Endothelial cell of umbilical vein (primary cell): ENCODE measurements at regions not wholly inside any gene's neighbourhood (a gene's known extent, or its start where the extent isn't known, plus 50 kb on each side); places are given as distances from the start of the nearest gene placed in this dataset.

Experiments
- BruUV-seq: library from RNA; stranded (reverse); fragments of 400-500 nt; replicated peaks from 2 replicates; lab custom pipeline; 2021; lab: Mats Ljungman, UMichigan
- CTCF ChIA-PET: fragments of 300-600, 350-600 bp; sonication (Branson Sonifier 250); formaldehyde crosslinking; loops from one replicate; lab custom pipeline; 2021; ENCODE audit warnings: antibody characterized with exemption, inconsistent platforms; lab: Charles Lee
- POLR2A ChIA-PET: fragments of 300-600, 350-600 bp; sonication (Branson Sonifier 250); formaldehyde crosslinking; loops from one replicate; lab custom pipeline; 2021; ENCODE audit warnings: antibody characterized with exemption, inconsistent platforms; lab: Charles Lee
- DNase-seq: peaks from one replicate; pipeline ENCODE4 v3.0.0-alpha.2; 2011; ENCODE audit warnings: low read depth, low spot score
- FAIRE-seq: peaks from 2 replicates; lab custom pipeline; 2011; peaks lifted over from hg19 to GRCh38; lab: Jason Lieb, UNC
- H2AFZ ChIP-seq: 2 replicates; pipeline ENCODE4 v1.6.0; 2012; ENCODE audit warnings: low read depth, low read length, control low read depth, inconsistent platforms
- H3K27ac ChIP-seq: 2 replicates; pipeline ENCODE4 v1.5.1; 2011; ENCODE audit warnings: low read depth, mild to moderate bottlenecking, control low read depth, low read length, moderate library complexity; ENCODE audit not compliant: insufficient read depth
- H3K27me3 ChIP-seq, 2 experiments: 2 replicates each; pipeline versions ENCODE4 v1.6.0 to v1.6.1; 2011; ENCODE audit warnings: low read length in 2 of 2, mixed read lengths in 1 of 2; ENCODE audit not compliant: control insufficient read depth in 2 of 2, insufficient read depth in 2 of 2
- H3K36me3 ChIP-seq, 2 experiments: 2 replicates in 1 of 2; 3 replicates in 1 of 2; pipeline ENCODE4 v1.5.1; 2011; ENCODE audit warnings: low read length in 2 of 2, mild to moderate bottlenecking in 1 of 2, moderate library complexity in 1 of 2; ENCODE audit not compliant: control insufficient read depth in 2 of 2, insufficient read depth in 2 of 2; ENCODE audit errors: extremely low read depth in 1 of 2
- H3K4me1 ChIP-seq: 3 replicates; pipeline ENCODE4 v1.5.1; 2011; ENCODE audit warnings: mild to moderate bottlenecking, low read length; ENCODE audit not compliant: control insufficient read depth, insufficient read depth; ENCODE audit errors: extremely low read depth
- H3K4me2 ChIP-seq: 2 replicates; pipeline ENCODE4 v1.6.1; 2011; ENCODE audit warnings: low read length, control low read depth, mixed read lengths; ENCODE audit not compliant: insufficient read depth
- H3K4me3 ChIP-seq, 3 experiments: fragments of 200-600 bp in 1 of 3; sonication (generic), shearing (Covaris generic) in 1 of 3; replicated peaks in 1 of 3; 2 replicates each; pipeline ENCODE4 v1.5.1; 2011 to 2016; ENCODE audit warnings: control low read depth in 3 of 3, low read length in 3 of 3, mild to moderate bottlenecking in 2 of 3, inconsistent platforms in 1 of 3, low read depth in 1 of 3, moderate library complexity in 1 of 3; ENCODE audit not compliant: insufficient read depth in 1 of 3
- H3K79me2 ChIP-seq: 2 replicates; pipeline ENCODE4 v1.6.0; 2012; ENCODE audit warnings: low read length, inconsistent platforms; ENCODE audit not compliant: control insufficient read depth, insufficient read depth
- H3K9ac ChIP-seq: replicated peaks from 2 replicates; pipeline ENCODE3; 2011; ENCODE audit warnings: low read length, control low read depth; ENCODE audit not compliant: insufficient read depth; ENCODE audit errors: extremely low read depth
- H3K9me1 ChIP-seq: replicated peaks from 3 replicates; pipeline ENCODE4 v1.6.0; 2011; ENCODE audit warnings: mild to moderate bottlenecking, low read length; ENCODE audit not compliant: control insufficient read depth, insufficient read depth; ENCODE audit errors: extremely low read depth
- H3K9me3 ChIP-seq: replicated peaks from 2 replicates; pipeline ENCODE4 v1.5.1; 2012; ENCODE audit warnings: low read length, inconsistent platforms; ENCODE audit not compliant: control insufficient read depth, insufficient read depth
- H4K20me1 ChIP-seq: replicated peaks from 2 replicates; pipeline ENCODE3; 2011; ENCODE audit warnings: mild to moderate bottlenecking, low read length; ENCODE audit not compliant: control insufficient read depth, insufficient read depth; ENCODE audit errors: extremely low read depth
- CTCF ChIP-seq, 2 donors: IDR thresholded peaks; 1 replicate in 1 of 2; 2 replicates in 1 of 2; pipeline ENCODE4 v1.5.1; 2011; ENCODE audit warnings: low read length in 2 of 2, mild to moderate bottlenecking in 2 of 2, moderate library complexity in 2 of 2, control low read depth in 1 of 2, inconsistent platforms in 1 of 2, low read depth in 1 of 2; ENCODE audit not compliant: insufficient read depth in 1 of 2; ENCODE audit errors: extremely low read depth in 1 of 2
- EZH2 ChIP-seq: IDR thresholded peaks from 2 replicates; pipeline ENCODE4 v1.6.1; 2012; ENCODE audit warnings: borderline replicate concordance, low read depth, mild to moderate bottlenecking, moderate library complexity, low read length, inconsistent platforms; ENCODE audit not compliant: severe bottlenecking
- FOS ChIP-seq: IDR thresholded peaks from 2 replicates; pipeline ENCODE4 v1.6.1; 2011; ENCODE audit warnings: mild to moderate bottlenecking, low read length, moderate library complexity, borderline replicate concordance; ENCODE audit not compliant: insufficient read depth
- GATA2 ChIP-seq: IDR thresholded peaks from 2 replicates; pipeline ENCODE4 v1.7.0; 2011; ENCODE audit warnings: low read depth, mild to moderate bottlenecking, moderate library complexity, mixed read lengths, low read length; ENCODE audit not compliant: insufficient read length, insufficient read depth
- JUN ChIP-seq: IDR thresholded peaks from 2 replicates; pipeline ENCODE4 v1.6.1; 2011; ENCODE audit warnings: borderline replicate concordance, low read depth; ENCODE audit not compliant: insufficient read length, insufficient read depth
- MYC ChIP-seq: IDR thresholded peaks from one replicate; pipeline ENCODE4 v1.6.1; 2011; ENCODE audit warnings: mild to moderate bottlenecking, low read depth, low read length
- POLR2A ChIP-seq: IDR thresholded peaks from 2 replicates; pipeline ENCODE4 v1.6.1; 2012; ENCODE audit warnings: low read depth, mild to moderate bottlenecking, control low read depth, low read length
- POLR2AphosphoS5 ChIP-seq: IDR thresholded peaks from 2 replicates; pipeline ENCODE4 v1.6.1; 2012; ENCODE audit warnings: low read depth, mild to moderate bottlenecking, control low read depth, low read length, moderate library complexity; ENCODE audit not compliant: insufficient read depth
- dilution Hi-C: fragments of 300-500 bp; cut with MboI; formaldehyde crosslinking; loops from one replicate; pipeline ENCODE4 v1.15.0; 2019; ENCODE audit warnings: low sequenced_read_pairs; ENCODE audit not compliant: extremely low pct_ligation_motif_present
- intact Hi-C: fragments of 100-400 bp; cut with micrococcal nuclease; formaldehyde crosslinking; loops from one replicate; pipeline ENCODE4 v1.10.0; 2022
- TF ChIP-seq, protein P1 (sequence below): IDR thresholded peaks from 2 replicates; pipeline ENCODE4 v1.6.1; 2011; ENCODE audit not compliant: insufficient read depth, insufficient read length

- H3K9me1 ChIP-seq, result no peaks in the 10 kb centered on the region
- POLR2A ChIA-PET, result no interaction called here
- dilution Hi-C loops (no loop called here), intact Hi-C loops (loop anchor here (10.0 kb wide), 1 partner anchor 225 kb away; no protein-coding TSS in a partner anchor)
- H2AFZ ChIP-seq, result no peak overlapping the region
- no peaks in the 10 kb centered on the region for H3K36me3 ChIP-seq
- BruUV-seq, result no TSS peak
- no peak overlapping the region for H3K4me2 ChIP-seq
- no peaks in the 10 kb centered on the region for H3K79me2 ChIP-seq
- no peaks in the 10 kb centered on the region for H3K27me3 ChIP-seq
- no peaks in the 10 kb centered on the region for H3K9me3 ChIP-seq
- FAIRE-seq (no peak), DNase-seq (no peak)
- H4K20me1 ChIP-seq, result no peaks in the 10 kb centered on the region
- TF ChIP-seq POLR2A (no peak), MYC (no peak), CTCF (IDR thresholded peaks at IDR 0.05; ENCODE audit: extremely low read depth in 1 of 2, insufficient read depth in 1 of 2, low read depth in 1 of 2, low read length in 2 of 2) (no peak), JUN (no peak), EZH2 (no peak), FOS (no peak), GATA2 (no peak), POLR2AphosphoS5 (no peak)
- TF ChIP-seq, protein P1, sequence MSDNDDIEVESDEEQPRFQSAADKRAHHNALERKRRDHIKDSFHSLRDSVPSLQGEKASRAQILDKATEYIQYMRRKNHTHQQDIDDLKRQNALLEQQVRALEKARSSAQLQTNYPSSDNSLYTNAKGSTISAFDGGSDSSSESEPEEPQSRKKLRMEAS, result no peak
- peaks cover 7% of the 10 kb centered on the region for H3K4me1 ChIP-seq
- H3K9ac ChIP-seq, result no peak overlapping the region
- no peak overlapping the region for H3K27ac ChIP-seq
- H3K4me3 ChIP-seq, result no peak overlapping the region
- CTCF ChIA-PET, result interaction anchor here (0.6 to 4.3 kb wide), 2 partner anchors 328 to 533 kb away, joined by 3 to 27 read pairs; no protein-coding TSS in a partner anchor
Observed at GRCh38 chr6:142699391-142699790, 245.6 kb downstream of the HIVEP2 start.
